Heart left ventricle (tissue), 16 donors: ENCODE measurements at regions not wholly inside any gene's neighbourhood (a gene's known extent, or its start where the extent isn't known, plus 50 kb on each side); places are given as distances from the start of the nearest gene placed in this dataset.

Experiments used
- ATAC-seq, 4 donors: fragments of 200-7000 bp; cut with Tn5 transposase; one replicate each; pipeline ENCODE4 v1.9.1; 2020 to 2022; ENCODE audit warnings: moderate library complexity in 4 of 4, mild to moderate bottlenecking in 3 of 4, moderate number of reproducible peaks in 1 of 4
- DNase-seq, 5 donors: peaks; one replicate each; pipeline ENCODE4 v3.0.0-alpha.2; 2020
- H3K27ac ChIP-seq, 12 donors: fragments of 200-600 bp; sonication (generic) in 4 of 12; one replicate each; pipeline versions ENCODE4 v1.5.0 to v1.8.0; 2016 to 2022; ENCODE audit warnings: mild to moderate bottlenecking in 2 of 12
- H3K27me3 ChIP-seq, 9 donors: fragments of 200-600 bp; sonication (generic) in 2 of 9; one replicate each; pipeline versions ENCODE4 v1.5.1 to v1.8.0; 2016 to 2022; ENCODE audit warnings: mild to moderate bottlenecking in 3 of 9
- H3K36me3 ChIP-seq, 9 donors: fragments of 200-600 bp; sonication (generic) in 2 of 9; one replicate each; pipeline versions ENCODE4 v1.5.0 to v1.8.0; 2018 to 2022; ENCODE audit warnings: mild to moderate bottlenecking in 2 of 9
- H3K4me1 ChIP-seq, 12 donors: fragments of 200-600 bp; sonication (generic) in 4 of 12; one replicate each; pipeline versions ENCODE4 v1.5.0 to v1.8.0; 2016 to 2022; ENCODE audit warnings: mild to moderate bottlenecking in 3 of 12
- H3K4me3 ChIP-seq, 12 donors: fragments of 200-600 bp; sonication (generic) in 4 of 12; one replicate each; pipeline versions ENCODE4 v1.5.0 to v1.8.0; 2017 to 2022; ENCODE audit warnings: mild to moderate bottlenecking in 9 of 12, moderate library complexity in 4 of 12
- H3K9me3 ChIP-seq, 12 donors: fragments of 200-600 bp; sonication (generic) in 4 of 12; one replicate each; pipeline versions ENCODE4 v1.5.0 to v1.8.0; 2016 to 2022; ENCODE audit warnings: mild to moderate bottlenecking in 1 of 12
- POLR2A ChIP-seq, 2 donors: fragments of 450-650 bp; IDR thresholded peaks; one replicate each; pipeline ENCODE4 v1.6.1; 2017; ENCODE audit warnings: antibody characterized with exemption in 2 of 2, mild to moderate bottlenecking in 2 of 2, moderate library complexity in 2 of 2
- WGBS, 4 donors: extraction: QIAGEN DNeasy Blood & Tissue Kit in 2 of 4; methylation state at CpG; one replicate each; pipeline versions ENCODE4 v1.1.5 to v1.1.7; 2013 to 2018; 5-methylcytosine and 5-hydroxymethylcytosine counted together
- intact Hi-C, 10 donors: fragments of 100-400 bp; cut with DNase I; formaldehyde crosslinking; loops; one replicate each; pipeline versions ENCODE4 v1.11.1 to v1.14.2; 2022
- TF ChIP-seq, protein P1 (sequence below), 12 donors: fragments of 200-600 bp; sonication (generic) in 4 of 12; IDR thresholded peaks; one replicate each; pipeline versions ENCODE4 v1.5.0 to v1.8.0; 2018 to 2022; ENCODE audit warnings: antibody characterized with exemption in 12 of 12, mild to moderate bottlenecking in 5 of 12
- donor health status: ischemic (EF 13 %, LVEDD 7.1; RV severe dilation, severe dysfunction).
- donor health status: healthy with polysubstance abuse.
- donor health status: DM: no; HTN: yes; CAD: no.
- donor health status: DM: no; HTN: no; CAD: no.
- donor health status: ischemic (EF 25% LVEDD 6.9; RV normal size, moderate dysfunction).
- donor health status: ischemic (EF 25% LVEDD 5.7; RV mildly dilated, moderate dysfunction).
- donor health status: healthy.
- donor health status: DM: yes; HTN: yes; CAD: no.
- donor health status: ischemic (EF 35%, LVEDD 5.7; RV mildly dilated, moderate dysfunction).
- donor health status: nonischemic (EF 11% LVEDD 7.7; RV severe dilation, severe dysfunction).
- donor health status: DM: yes; HTN: yes; CAD: no.
- donor health status: PGD.
- donor health status: ischemic (EF 29% LVEDD 5.4; RV normal size, mild dysfunction).
- donor health status: nonischemic (EF 23%, LVEDD 6.1; RV moderate dilation, normal function).

DNA sequence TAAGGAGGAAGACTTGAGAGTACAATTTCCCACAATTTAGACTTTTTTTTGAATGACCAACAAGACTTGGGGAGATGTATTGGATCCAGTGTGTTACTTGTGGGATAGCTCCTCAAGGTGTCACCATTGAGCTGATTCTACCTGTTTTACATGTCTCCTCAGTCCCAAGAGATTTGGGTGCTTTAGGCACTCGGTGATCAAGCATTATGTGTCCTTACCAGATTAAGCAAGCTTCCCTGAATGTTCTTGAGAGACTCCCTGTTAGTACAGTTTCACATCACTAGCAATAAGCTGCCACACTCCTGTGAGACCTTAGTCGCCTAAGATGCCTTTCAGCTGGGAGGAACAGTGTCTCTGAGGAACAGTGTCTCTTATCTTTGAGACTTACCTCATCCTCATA is 384.3 kb upstream of the SYT4 start:
- WGBS, 4 donors: 23 to 50% (median 29%) methylated on average over 2 of the region's 2 CpGs
- H3K4me1 ChIP-seq: peaks cover 0 to 6% (median 0%) of the 10 kb centered on the region in 12 donors
- no peaks in the 10 kb centered on the region for H3K27me3 ChIP-seq
- ATAC-seq: peak in 2 of 4 donors; percentile 46 to 57
- no peaks in the 10 kb centered on the region for H3K9me3 ChIP-seq
- H3K36me3 ChIP-seq: no peaks in the 10 kb centered on the region
- intact Hi-C loops: no loop called here
- no peak for TF ChIP-seq POLR2A (IDR thresholded peaks at IDR 0.05)
- TF ChIP-seq, protein P1, sequence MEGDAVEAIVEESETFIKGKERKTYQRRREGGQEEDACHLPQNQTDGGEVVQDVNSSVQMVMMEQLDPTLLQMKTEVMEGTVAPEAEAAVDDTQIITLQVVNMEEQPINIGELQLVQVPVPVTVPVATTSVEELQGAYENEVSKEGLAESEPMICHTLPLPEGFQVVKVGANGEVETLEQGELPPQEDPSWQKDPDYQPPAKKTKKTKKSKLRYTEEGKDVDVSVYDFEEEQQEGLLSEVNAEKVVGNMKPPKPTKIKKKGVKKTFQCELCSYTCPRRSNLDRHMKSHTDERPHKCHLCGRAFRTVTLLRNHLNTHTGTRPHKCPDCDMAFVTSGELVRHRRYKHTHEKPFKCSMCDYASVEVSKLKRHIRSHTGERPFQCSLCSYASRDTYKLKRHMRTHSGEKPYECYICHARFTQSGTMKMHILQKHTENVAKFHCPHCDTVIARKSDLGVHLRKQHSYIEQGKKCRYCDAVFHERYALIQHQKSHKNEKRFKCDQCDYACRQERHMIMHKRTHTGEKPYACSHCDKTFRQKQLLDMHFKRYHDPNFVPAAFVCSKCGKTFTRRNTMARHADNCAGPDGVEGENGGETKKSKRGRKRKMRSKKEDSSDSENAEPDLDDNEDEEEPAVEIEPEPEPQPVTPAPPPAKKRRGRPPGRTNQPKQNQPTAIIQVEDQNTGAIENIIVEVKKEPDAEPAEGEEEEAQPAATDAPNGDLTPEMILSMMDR (IDR thresholded peaks at IDR 0.05): peak in 10 of 12 donors; percentile 14 to 38 (median 22)
- H3K27ac ChIP-seq: no peak overlapping the region
- no peak overlapping the region for H3K4me3 ChIP-seq
- DNase-seq: no peak

DNA sequence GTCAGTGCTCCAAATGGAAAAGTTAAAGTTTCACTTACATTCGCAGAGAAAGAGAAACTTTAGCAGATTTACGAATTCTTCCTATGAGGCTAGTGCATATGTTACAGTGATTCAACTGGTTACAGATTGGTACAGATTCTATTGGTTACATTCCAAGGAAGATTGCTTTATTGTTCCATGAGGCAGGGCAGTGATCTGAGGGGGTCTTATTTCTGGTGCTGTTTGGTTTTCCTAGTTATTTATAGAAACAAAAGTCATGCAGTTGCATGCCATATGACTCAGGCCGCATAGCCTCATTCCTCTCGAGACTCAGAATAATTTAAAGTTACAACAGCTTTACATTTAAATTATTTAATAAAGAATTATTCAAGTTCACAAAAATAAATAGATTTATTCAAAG is 385.4 kb upstream of the SYT4 start:
- Histone ChIP-seq H3K9me3 (no peaks in the 10 kb centered on the region), H3K27me3 (no peaks in the 10 kb centered on the region), H3K4me1 (peaks cover 0 to 6% (median 0%) of the 10 kb centered on the region in 12 donors), H3K4me3 (no peak overlapping the region), H3K36me3 (no peaks in the 10 kb centered on the region), H3K27ac (no peak overlapping the region)
- DNase-seq (no peak), ATAC-seq (peak in 1 of 4 donors; percentile 73)
- intact Hi-C loops: no loop called here
- WGBS, 4 donors: 50 to 56% (median 53%) methylated on average over 4 of the region's 4 CpGs
- TF ChIP-seq POLR2A (IDR thresholded peaks at IDR 0.05): no peak
- TF ChIP-seq, protein P1 (IDR thresholded peaks at IDR 0.05): no peak

- TF ChIP-seq POLR2A (IDR thresholded peaks at IDR 0.05): no peak
- TF ChIP-seq, protein P1 (IDR thresholded peaks at IDR 0.05): no peak
- intact Hi-C loops: no loop called here
- WGBS, 4 donors: 79 to 91% (median 84%) methylated on average over 1 of the region's 1 CpG
These were observed 385.9 kb upstream of the SYT4 start for GRCh38 chr18:43663159-43663558.

GRCh38 chr18:43664487-43665008 is 387.3 kb upstream of the SYT4 start:
- 39 to 63% (median 48%) methylated on average over 3 of the region's 3 CpGs for WGBS, 4 donors
- Histone ChIP-seq H3K4me3 (no peak overlapping the region), H3K27me3 (no peaks in the 10 kb centered on the region), H3K27ac (no peak overlapping the region), H3K9me3 (no peaks in the 10 kb centered on the region), H3K4me1 (peaks cover 0 to 13% (median 0%) of the 10 kb centered on the region in 12 donors), H3K36me3 (no peaks in the 10 kb centered on the region)
- DNase-seq (no peak), ATAC-seq (no peak)
- no peak for TF ChIP-seq POLR2A (IDR thresholded peaks at IDR 0.05)
- TF ChIP-seq, protein P1 (IDR thresholded peaks at IDR 0.05): no peak
- intact Hi-C loops: no loop called here

More at GRCh38 chr18:43663159-43663558, 385.9 kb upstream of the SYT4 start:
- H3K36me3 ChIP-seq: no peaks in the 10 kb centered on the region
- ATAC-seq (no peak), DNase-seq (no peak)
- no peak overlapping the region for H3K27ac ChIP-seq
- peaks cover 0 to 6% (median 0%) of the 10 kb centered on the region in 12 donors for H3K4me1 ChIP-seq
- no peaks in the 10 kb centered on the region for H3K27me3 ChIP-seq
- no peak overlapping the region for H3K4me3 ChIP-seq
- no peaks in the 10 kb centered on the region for H3K9me3 ChIP-seq
